ENCODE measurements at regions not wholly inside any gene's neighbourhood (a gene's known extent, or its start where the extent isn't known, plus 50 kb on each side); places are given as distances from the start of the nearest gene placed in this dataset.

- H3K4me3 ChIP-seq (ENCODE audit: low read depth, low read length) = no peak overlapping the region
- no peak for TF ChIP-seq CTCF (conservative IDR thresholded peaks at IDR 0.05; ENCODE audit: low read depth, low read length)
- DNase-seq (ENCODE audit: low read depth) = no peak
Measured at GRCh38 chr21:38570596-38570995, 72.3 kb upstream of the ERG start.

GRCh38 chr21:38574895-38575575 is 76.8 kb upstream of the ERG start:
- no peak for TF ChIP-seq CTCF (conservative IDR thresholded peaks at IDR 0.05; ENCODE audit: low read depth, low read length)
- DNase-seq (ENCODE audit: low read depth) = no peak

GRCh38 chr21:38577887-38578286 is 79.6 kb upstream of the ERG start:
- DNase-seq (ENCODE audit: low read depth) = no peak
- H3K4me3 ChIP-seq (ENCODE audit: low read depth, low read length) = no peak overlapping the region
- TF ChIP-seq CTCF (conservative IDR thresholded peaks at IDR 0.05; ENCODE audit: low read depth, low read length) = no peak

More at GRCh38 chr21:38574895-38575575, 76.8 kb upstream of the ERG start:
- no peak overlapping the region for H3K4me3 ChIP-seq (ENCODE audit: low read depth, low read length)

GRCh38 chr21:38590449-38591217 is 92.4 kb upstream of the ERG start:
- no peak for DNase-seq (ENCODE audit: low read depth)
- H3K4me3 ChIP-seq (ENCODE audit: low read depth, low read length) = no peak overlapping the region
- TF ChIP-seq CTCF (conservative IDR thresholded peaks at IDR 0.05; ENCODE audit: low read depth, low read length) = no peak

GRCh38 chr21:38591218-38591537 is 92.9 kb upstream of the ERG start:
- no peak for TF ChIP-seq CTCF (conservative IDR thresholded peaks at IDR 0.05; ENCODE audit: low read depth, low read length)
- DNase-seq (ENCODE audit: low read depth) = no peak
- no peak overlapping the region for H3K4me3 ChIP-seq (ENCODE audit: low read depth, low read length)

- DNase-seq (ENCODE audit: low read depth) = no peak
- H3K4me3 ChIP-seq (ENCODE audit: low read depth, low read length) = no peak overlapping the region
- TF ChIP-seq CTCF (conservative IDR thresholded peaks at IDR 0.05; ENCODE audit: low read depth, low read length) = no peak
Measured at GRCh38 chr21:38596264-38597042, 98.2 kb upstream of the ERG start.
